HCT116 (cell line): ENCODE measurements at regions not wholly inside any gene's neighbourhood (a gene's known extent, or its start where the extent isn't known, plus 50 kb on each side); places are given as distances from the start of the nearest gene placed in this dataset.
"Not testable (repeated sequence)": the region's sequence is repeated elsewhere in the genome, so short reads cannot be mapped to it uniquely, and the experiment has no call there.

ENCODE experiments used
- EZH2 ChIP-seq: fragments of 200-600 bp; sonication (generic); IDR thresholded peaks from 2 replicates; pipeline ENCODE4 v1.6.1; 2017; ENCODE audit warnings: antibody characterized with exemption, mixed run types
- POLR2A ChIP-seq: IDR thresholded peaks from 2 replicates; pipeline ENCODE4 v1.7.0; 2011; ENCODE audit warnings: borderline replicate concordance; ENCODE audit not compliant: insufficient read depth, insufficient read length; ENCODE audit errors: extremely low read depth
- POLR2AphosphoS5 ChIP-seq: IDR thresholded peaks from 2 replicates; pipeline ENCODE4 v1.6.1; 2011; ENCODE audit warnings: mild to moderate bottlenecking, low read depth, low read length, moderate library complexity
- RAD21 ChIP-seq: IDR thresholded peaks from 2 replicates; pipeline ENCODE4 v1.6.1; 2012; ENCODE audit warnings: low read depth, mild to moderate bottlenecking
- TF ChIP-seq, protein P1 (sequence below), 3 experiments: fragments of 200-600 bp in 1 of 3; sonication (generic) in 1 of 3; IDR thresholded peaks in 2 of 3; conservative IDR thresholded peaks in 1 of 3; 2 replicates each; pipeline ENCODE4 v1.5.1; 2012 to 2017; ENCODE audit warnings: low read depth in 2 of 3, low read length in 2 of 3, antibody characterized with exemption in 1 of 3, borderline replicate concordance in 1 of 3, control low read depth in 1 of 3, mild to moderate bottlenecking in 1 of 3, mixed read lengths in 1 of 3, mixed run types in 1 of 3, moderate library complexity in 1 of 3; ENCODE audit not compliant: insufficient read depth in 1 of 3
- TF ChIP-seq, protein P2 (sequence below): IDR thresholded peaks from 2 replicates; pipeline ENCODE4 v1.6.1; 2012; ENCODE audit warnings: low read depth

DNA sequence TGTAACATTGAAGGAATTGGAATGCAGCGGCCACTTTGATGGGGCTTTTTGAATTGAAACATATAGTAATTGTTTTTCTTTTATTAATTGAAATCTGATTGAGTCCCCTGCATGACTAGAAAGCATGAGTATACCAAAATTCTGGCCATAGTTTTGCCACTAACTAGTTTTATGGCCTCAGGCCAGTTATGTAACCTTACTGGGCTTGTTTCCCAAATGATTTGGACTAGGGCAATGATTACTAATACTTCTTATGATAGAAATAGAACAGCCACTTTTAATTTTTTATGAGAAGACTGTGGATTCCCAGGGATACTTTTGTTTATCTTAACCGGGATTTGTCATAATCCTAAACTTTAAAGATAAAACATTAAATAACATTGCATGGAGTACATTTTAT is 106.9 kb upstream of the GOLGA6L4 start:
- not testable (repeated sequence) for TF ChIP-seq EZH2, POLR2AphosphoS5, POLR2A, RAD21
- TF ChIP-seq, protein P1, sequence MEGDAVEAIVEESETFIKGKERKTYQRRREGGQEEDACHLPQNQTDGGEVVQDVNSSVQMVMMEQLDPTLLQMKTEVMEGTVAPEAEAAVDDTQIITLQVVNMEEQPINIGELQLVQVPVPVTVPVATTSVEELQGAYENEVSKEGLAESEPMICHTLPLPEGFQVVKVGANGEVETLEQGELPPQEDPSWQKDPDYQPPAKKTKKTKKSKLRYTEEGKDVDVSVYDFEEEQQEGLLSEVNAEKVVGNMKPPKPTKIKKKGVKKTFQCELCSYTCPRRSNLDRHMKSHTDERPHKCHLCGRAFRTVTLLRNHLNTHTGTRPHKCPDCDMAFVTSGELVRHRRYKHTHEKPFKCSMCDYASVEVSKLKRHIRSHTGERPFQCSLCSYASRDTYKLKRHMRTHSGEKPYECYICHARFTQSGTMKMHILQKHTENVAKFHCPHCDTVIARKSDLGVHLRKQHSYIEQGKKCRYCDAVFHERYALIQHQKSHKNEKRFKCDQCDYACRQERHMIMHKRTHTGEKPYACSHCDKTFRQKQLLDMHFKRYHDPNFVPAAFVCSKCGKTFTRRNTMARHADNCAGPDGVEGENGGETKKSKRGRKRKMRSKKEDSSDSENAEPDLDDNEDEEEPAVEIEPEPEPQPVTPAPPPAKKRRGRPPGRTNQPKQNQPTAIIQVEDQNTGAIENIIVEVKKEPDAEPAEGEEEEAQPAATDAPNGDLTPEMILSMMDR (IDR thresholded peaks at IDR 0.05 in 2 of 3, conservative IDR thresholded peaks at IDR 0.05 in 1 of 3; ENCODE audit: borderline replicate concordance in 1 of 3, insufficient read depth in 1 of 3, low read depth in 2 of 3, low read length in 2 of 3) = not testable (repeated sequence)
- TF ChIP-seq, protein P2, sequence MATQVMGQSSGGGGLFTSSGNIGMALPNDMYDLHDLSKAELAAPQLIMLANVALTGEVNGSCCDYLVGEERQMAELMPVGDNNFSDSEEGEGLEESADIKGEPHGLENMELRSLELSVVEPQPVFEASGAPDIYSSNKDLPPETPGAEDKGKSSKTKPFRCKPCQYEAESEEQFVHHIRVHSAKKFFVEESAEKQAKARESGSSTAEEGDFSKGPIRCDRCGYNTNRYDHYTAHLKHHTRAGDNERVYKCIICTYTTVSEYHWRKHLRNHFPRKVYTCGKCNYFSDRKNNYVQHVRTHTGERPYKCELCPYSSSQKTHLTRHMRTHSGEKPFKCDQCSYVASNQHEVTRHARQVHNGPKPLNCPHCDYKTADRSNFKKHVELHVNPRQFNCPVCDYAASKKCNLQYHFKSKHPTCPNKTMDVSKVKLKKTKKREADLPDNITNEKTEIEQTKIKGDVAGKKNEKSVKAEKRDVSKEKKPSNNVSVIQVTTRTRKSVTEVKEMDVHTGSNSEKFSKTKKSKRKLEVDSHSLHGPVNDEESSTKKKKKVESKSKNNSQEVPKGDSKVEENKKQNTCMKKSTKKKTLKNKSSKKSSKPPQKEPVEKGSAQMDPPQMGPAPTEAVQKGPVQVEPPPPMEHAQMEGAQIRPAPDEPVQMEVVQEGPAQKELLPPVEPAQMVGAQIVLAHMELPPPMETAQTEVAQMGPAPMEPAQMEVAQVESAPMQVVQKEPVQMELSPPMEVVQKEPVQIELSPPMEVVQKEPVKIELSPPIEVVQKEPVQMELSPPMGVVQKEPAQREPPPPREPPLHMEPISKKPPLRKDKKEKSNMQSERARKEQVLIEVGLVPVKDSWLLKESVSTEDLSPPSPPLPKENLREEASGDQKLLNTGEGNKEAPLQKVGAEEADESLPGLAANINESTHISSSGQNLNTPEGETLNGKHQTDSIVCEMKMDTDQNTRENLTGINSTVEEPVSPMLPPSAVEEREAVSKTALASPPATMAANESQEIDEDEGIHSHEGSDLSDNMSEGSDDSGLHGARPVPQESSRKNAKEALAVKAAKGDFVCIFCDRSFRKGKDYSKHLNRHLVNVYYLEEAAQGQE = not testable (repeated sequence)
